ENCODE measurements at regions not wholly inside any gene's neighbourhood (a gene's known extent, or its start where the extent isn't known, plus 50 kb on each side); places are given as distances from the start of the nearest gene placed in this dataset.

- TF ChIP-seq EP300 (IDR thresholded peaks at IDR 0.05) (no peak), POLR2A (IDR thresholded peaks at IDR 0.05; ENCODE audit: low read depth) (no peak)
Measured at GRCh38 chr14:86237733-86238132, 707.8 kb downstream of the FLRT2 start.
